Heart right ventricle (tissue), 16 donors: ENCODE measurements at regions not wholly inside any gene's neighbourhood (a gene's known extent, or its start where the extent isn't known, plus 50 kb on each side); places are given as distances from the start of the nearest gene placed in this dataset.
A peak's percentile ranks its signal among the peaks of the same experiment; 100 is the strongest.

Experiments used
- ATAC-seq, 8 donors: fragments of 200-7000 bp; cut with Tn5 transposase; one replicate each; pipeline ENCODE4 v1.9.1; 2020; ENCODE audit warnings: mild to moderate bottlenecking in 8 of 8, moderate library complexity in 8 of 8, moderate number of reproducible peaks in 1 of 8
- DNase-seq, 2 donors: peaks; one replicate each; pipeline ENCODE4 v3.0.0-alpha.2; 2020
- H3K27ac ChIP-seq, 10 donors: fragments of 200-600 bp; sonication (generic) in 2 of 10; one replicate each; pipeline versions ENCODE4 v1.5.0 to v1.8.0; 2020 to 2022; ENCODE audit warnings: mild to moderate bottlenecking in 3 of 10
- H3K27me3 ChIP-seq, 7 donors: fragments of 200-600 bp; one replicate each; pipeline ENCODE4 v1.8.0; 2021 to 2022; ENCODE audit warnings: mild to moderate bottlenecking in 2 of 7
- H3K36me3 ChIP-seq, 9 donors: fragments of 200-600 bp; sonication (generic) in 1 of 9; one replicate each; pipeline versions ENCODE4 v1.5.0 to v1.8.0; 2020 to 2022; ENCODE audit warnings: mild to moderate bottlenecking in 2 of 9
- H3K4me1 ChIP-seq, 9 donors: fragments of 200-600 bp; sonication (generic) in 1 of 9; one replicate each; pipeline versions ENCODE4 v1.5.0 to v1.8.0; 2020 to 2022; ENCODE audit warnings: mild to moderate bottlenecking in 4 of 9
- H3K4me3 ChIP-seq, 10 donors: fragments of 200-600 bp; sonication (generic) in 2 of 10; one replicate each; pipeline versions ENCODE4 v1.5.0 to v1.8.0; 2020 to 2022; ENCODE audit warnings: mild to moderate bottlenecking in 7 of 10, moderate library complexity in 2 of 10
- H3K9me3 ChIP-seq, 11 donors: fragments of 200-600 bp in 10 of 11; sonication (generic) in 2 of 11; one replicate each; pipeline versions ENCODE4 v1.5.0 to v1.8.0; 2013 to 2022; ENCODE audit warnings: mild to moderate bottlenecking in 2 of 11, control low read depth in 1 of 11, moderate library complexity in 1 of 11
- WGBS, 2 donors: extraction: QIAGEN DNeasy Blood & Tissue Kit; methylation state at CpG; one replicate each; pipeline ENCODE4 v1.1.7; 2013; ENCODE audit warnings: inconsistent platforms in 1 of 2; 5-methylcytosine and 5-hydroxymethylcytosine counted together
- intact Hi-C, 10 donors: fragments of 100-400 bp; cut with DNase I; formaldehyde crosslinking; loops; one replicate each; pipeline versions ENCODE4 v1.11.1 to v1.14.2; 2022
- TF ChIP-seq, protein P1 (sequence below), 9 donors: fragments of 200-600 bp; sonication (generic) in 2 of 9; IDR thresholded peaks; one replicate each; pipeline versions ENCODE4 v1.5.0 to v1.8.0; 2021 to 2022; ENCODE audit warnings: antibody characterized with exemption in 9 of 9, mild to moderate bottlenecking in 5 of 9, moderate library complexity in 1 of 9
- donor health status: Arrhythmogenic right ventricular cardiomyopathy.
- donor health status: ischemic (EF 13 %, LVEDD 7.1; RV severe dilation, severe dysfunction).
- donor health status: healthy with polysubstance abuse.
- donor health status: DM: no; HTN: yes; CAD: no.
- donor health status: DM: no; HTN: no; CAD: no.
- donor health status: ischemic (EF 25% LVEDD 6.9; RV normal size, moderate dysfunction).
- donor health status: ischemic (EF 25% LVEDD 5.7; RV mildly dilated, moderate dysfunction).
- donor health status: healthy.
- donor health status: DM: yes; HTN: yes; CAD: no.
- donor health status: Ischemic cardiomyopathy.
- donor health status: ischemic (EF 35%, LVEDD 5.7; RV mildly dilated, moderate dysfunction).
- donor health status: nonischemic (EF 11% LVEDD 7.7; RV severe dilation, severe dysfunction).
- donor health status: DM: yes; HTN: yes; CAD: no.
- donor health status: PGD.
- donor health status: ischemic (EF 29% LVEDD 5.4; RV normal size, mild dysfunction).
- donor health status: nonischemic (EF 23%, LVEDD 6.1; RV moderate dilation, normal function).

DNA sequence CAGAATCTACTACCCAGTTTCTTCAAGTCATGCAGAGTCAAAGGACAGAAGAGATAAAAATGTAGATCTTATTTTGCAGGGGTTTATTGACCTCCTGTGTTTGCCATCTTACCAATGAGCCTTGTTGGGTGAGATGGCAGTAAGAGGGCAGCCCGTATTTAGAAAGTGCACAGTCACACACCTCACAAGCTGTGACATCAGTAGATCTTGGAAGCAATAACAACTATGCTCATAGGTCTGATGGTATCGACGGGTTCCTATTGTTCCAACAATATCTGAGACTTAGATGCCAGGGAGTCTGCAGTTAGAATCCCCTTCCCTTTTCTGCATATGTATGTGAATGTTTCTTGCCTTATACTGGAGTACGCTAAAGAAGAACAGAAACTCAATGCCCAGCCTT, 189.0 kb upstream of the DYRK2 start:
- no peak for DNase-seq
- H3K4me1 ChIP-seq = peaks cover 3 to 48% (median 27%) of the 10 kb centered on the region in 9 donors
- no peaks in the 10 kb centered on the region for H3K9me3 ChIP-seq
- intact Hi-C loops = loop anchor here in 1 of 10 donors (5.0 kb wide), 1 partner anchor 193 kb away; no protein-coding TSS in a partner anchor
- TF ChIP-seq, protein P1, sequence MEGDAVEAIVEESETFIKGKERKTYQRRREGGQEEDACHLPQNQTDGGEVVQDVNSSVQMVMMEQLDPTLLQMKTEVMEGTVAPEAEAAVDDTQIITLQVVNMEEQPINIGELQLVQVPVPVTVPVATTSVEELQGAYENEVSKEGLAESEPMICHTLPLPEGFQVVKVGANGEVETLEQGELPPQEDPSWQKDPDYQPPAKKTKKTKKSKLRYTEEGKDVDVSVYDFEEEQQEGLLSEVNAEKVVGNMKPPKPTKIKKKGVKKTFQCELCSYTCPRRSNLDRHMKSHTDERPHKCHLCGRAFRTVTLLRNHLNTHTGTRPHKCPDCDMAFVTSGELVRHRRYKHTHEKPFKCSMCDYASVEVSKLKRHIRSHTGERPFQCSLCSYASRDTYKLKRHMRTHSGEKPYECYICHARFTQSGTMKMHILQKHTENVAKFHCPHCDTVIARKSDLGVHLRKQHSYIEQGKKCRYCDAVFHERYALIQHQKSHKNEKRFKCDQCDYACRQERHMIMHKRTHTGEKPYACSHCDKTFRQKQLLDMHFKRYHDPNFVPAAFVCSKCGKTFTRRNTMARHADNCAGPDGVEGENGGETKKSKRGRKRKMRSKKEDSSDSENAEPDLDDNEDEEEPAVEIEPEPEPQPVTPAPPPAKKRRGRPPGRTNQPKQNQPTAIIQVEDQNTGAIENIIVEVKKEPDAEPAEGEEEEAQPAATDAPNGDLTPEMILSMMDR (IDR thresholded peaks at IDR 0.05) = no peak
- no peak overlapping the region for H3K27ac ChIP-seq
- no peaks in the 10 kb centered on the region for H3K27me3 ChIP-seq
- H3K36me3 ChIP-seq = no peaks in the 10 kb centered on the region
- no peak overlapping the region for H3K4me3 ChIP-seq
- ATAC-seq = no peak
- WGBS, 2 donors = 88 to 91% methylated on average over 4 of the region's 4 CpGs

DNA sequence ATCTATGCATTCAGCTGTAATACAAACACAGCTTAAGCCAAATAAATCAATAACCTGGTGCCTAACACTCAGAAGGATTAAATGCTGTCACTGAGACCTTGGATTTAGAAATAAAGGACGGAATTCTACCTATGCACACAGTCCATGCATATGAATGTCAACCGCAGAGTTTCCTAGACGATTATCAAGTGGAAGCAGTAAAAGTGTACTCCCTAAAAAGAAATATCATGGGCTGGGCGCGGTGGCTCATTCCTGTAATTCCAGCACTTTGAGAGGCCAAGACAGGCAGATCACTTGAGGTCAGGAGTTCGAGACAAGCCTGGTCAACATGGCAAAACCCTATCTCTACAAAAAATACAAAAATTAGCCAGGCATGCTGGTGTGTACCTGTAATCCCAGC, 188.2 kb upstream of the DYRK2 start:
- DNase-seq (no peak), ATAC-seq (no peak)
- Histone ChIP-seq H3K9me3 (no peaks in the 10 kb centered on the region), H3K27me3 (no peaks in the 10 kb centered on the region), H3K4me1 (peaks cover 3 to 48% (median 27%) of the 10 kb centered on the region in 9 donors), H3K27ac (no peak overlapping the region), H3K4me3 (no peak overlapping the region), H3K36me3 (no peaks in the 10 kb centered on the region)
- WGBS, 2 donors = 55 to 72% methylated on average over 6 of the region's 6 CpGs
- TF ChIP-seq, protein P1 (IDR thresholded peaks at IDR 0.05) = no peak
- intact Hi-C loops = no loop called here

DNA sequence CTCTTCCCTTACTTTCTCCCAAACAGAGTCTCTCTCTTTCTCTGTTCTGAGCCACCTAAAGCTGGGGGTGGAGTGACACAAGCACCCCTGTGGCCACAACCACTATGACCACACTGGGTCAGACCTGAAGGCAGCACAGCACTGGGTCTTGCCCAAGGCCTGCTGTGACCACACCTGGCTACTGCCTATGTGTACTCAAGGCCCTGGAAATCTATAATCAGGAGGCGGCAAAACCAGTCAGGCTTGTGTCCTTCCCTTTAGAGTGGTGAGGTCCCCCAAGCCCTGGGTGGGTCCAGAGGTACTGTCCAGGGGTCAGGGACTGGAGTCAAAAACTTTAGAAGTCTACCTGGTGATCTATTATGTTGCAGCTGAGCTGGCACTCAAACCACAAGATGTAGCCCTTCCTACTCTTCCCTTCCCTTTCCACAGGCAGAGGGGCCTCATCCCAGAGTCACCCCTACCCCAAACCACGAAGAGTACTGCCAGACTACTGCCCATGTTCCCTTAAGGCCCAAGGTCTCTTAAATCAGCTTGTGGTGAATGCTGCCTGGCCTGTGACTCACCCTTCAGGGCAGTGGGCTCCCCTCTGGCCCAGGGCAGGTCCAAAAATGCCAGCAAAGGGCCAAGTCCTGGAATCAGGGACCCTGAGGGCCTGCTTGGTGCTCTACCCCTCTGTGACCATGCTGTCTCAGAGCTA, 179.8 kb upstream of the DYRK2 start:
- TF ChIP-seq, protein P1 (IDR thresholded peaks at IDR 0.05) = no peak
- intact Hi-C loops = no loop called here
- no peak overlapping the region for H3K27ac ChIP-seq
- H3K36me3 ChIP-seq = no peaks in the 10 kb centered on the region
- ATAC-seq (no peak), DNase-seq (no peak)
- WGBS, 2 donors = 88 to 91% methylated on average over 2 of the region's 2 CpGs
- H3K4me1 ChIP-seq = peaks cover 0 to 33% (median 25%) of the 10 kb centered on the region in 9 donors
- no peaks in the 10 kb centered on the region for H3K27me3 ChIP-seq
- H3K4me3 ChIP-seq = no peak overlapping the region
- H3K9me3 ChIP-seq = peaks cover 0 to 24% (median 5%) of the 10 kb centered on the region in 11 donors

DNA sequence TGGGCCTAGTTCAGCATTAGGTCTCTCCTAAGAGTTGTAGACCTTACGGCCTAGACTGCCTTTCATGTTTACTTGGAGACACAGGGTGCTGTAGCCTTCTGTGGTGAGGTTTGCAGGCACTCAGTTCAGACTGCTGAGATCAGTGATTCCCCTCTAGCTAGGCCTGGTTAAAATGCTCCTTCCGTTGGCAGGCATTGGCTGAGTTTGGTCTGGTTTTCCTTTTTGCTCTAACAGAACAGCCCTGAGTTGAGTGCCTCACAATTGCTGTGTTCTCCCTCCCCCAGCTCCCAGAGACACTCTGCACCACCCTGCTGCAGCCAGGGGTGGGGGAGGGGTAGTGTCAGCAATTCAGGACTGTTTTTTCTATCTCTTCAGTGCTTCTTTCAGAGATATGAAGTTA, 178.9 kb upstream of the DYRK2 start:
- intact Hi-C loops = no loop called here
- peak in 4 of 8 donors; percentile 44 to 59 (median 52) for ATAC-seq
- TF ChIP-seq, protein P1 (IDR thresholded peaks at IDR 0.05) = no peak

More for the DNA sequence above, 178.9 kb upstream of the DYRK2 start:
- H3K27ac ChIP-seq = peak overlapping the region in 2 of 10 donors; percentile 0 to 28
- DNase-seq = peak in 1 of 2 donors; percentile 29
- H3K27me3 ChIP-seq = no peaks in the 10 kb centered on the region
- H3K4me3 ChIP-seq = no peak overlapping the region
- peaks cover 0 to 24% (median 5%) of the 10 kb centered on the region in 11 donors for H3K9me3 ChIP-seq
- WGBS, 2 donors = 54 to 74% methylated on average over 2 of the region's 2 CpGs
- peaks cover 0 to 33% (median 25%) of the 10 kb centered on the region in 9 donors for H3K4me1 ChIP-seq
- H3K36me3 ChIP-seq = no peaks in the 10 kb centered on the region
